KG1 (cell line): ENCODE measurements at regions not wholly inside any gene's neighbourhood (a gene's known extent, or its start where the extent isn't known, plus 50 kb on each side); places are given as distances from the start of the nearest gene placed in this dataset.

Experiments
- DNase-seq: peaks from one replicate; lab custom pipeline; 2025; lab: John Stamatoyannopoulos, UW

DNA sequence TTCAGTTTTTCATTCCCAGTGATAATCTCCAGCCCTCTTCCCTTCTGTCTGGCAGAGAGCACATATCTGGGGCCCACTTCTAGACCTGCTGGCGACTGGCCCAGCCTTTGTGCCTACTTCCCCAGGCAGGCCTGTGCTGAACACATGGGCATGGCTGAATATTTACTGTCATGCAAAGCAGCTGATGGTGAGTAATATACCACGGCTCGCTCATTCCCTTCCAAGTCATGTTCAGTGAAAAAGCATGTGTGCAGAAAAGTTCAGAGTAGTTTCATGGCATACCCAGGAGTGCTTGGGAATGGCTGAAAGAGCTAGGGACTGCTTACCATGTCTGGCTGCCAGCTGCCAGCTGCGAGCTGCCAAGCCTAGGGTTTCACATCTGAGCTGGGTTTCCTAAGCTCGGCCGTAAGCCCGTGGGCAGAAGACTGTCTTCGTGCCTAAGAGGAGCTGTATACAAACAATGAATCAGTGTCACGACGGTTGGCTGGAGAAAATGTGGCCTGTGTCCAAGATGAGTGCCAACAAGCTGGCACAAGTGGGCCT lies 179.9 kb upstream of the PELI2 start:
- DNase-seq: no peak

- DNase-seq: no peak
Measured at GRCh38 chr14:55942076-55942654, 176.0 kb upstream of the PELI2 start.

DNA sequence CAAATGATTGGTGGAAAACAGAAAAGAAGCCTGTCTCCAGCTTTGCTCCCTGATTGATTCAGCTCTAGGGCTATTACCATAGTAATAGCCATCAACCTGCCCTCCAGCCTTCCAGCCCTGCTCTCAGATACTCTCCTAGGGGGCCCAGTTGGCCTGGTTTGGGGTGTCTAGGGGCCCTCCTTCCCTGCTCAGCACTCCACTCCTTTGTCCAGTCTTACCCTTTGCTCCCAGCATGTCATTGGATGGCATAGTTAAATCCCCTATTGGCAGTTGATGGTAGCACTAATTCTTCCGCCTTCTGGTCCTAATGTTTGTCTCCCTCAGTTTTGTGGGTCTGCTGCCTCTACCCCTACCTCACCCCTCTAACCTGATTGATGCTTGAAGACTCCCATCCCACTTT lies 175.4 kb upstream of the PELI2 start:
- DNase-seq: no peak

DNA sequence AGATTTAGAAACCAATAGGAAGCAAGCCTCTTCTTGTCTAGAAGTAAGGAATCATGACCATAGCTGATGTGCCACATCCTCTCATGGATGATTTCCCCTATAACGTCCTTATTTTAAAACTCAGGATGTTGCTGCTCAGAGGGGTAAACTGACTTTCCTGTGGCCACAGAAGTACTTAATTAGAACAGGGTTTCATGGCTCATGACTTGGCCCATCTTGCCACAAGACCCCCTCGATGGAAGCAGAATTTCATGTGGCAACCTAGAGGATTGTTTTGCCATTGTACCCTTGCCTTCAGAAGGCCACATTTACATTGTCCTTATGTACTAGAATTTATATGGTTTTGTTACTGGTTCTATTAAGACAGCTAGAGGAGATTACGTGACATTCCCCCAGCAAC lies 173.5 kb upstream of the PELI2 start:
- DNase-seq: no peak

GRCh38 chr14:55946231-55946630 lies 172.0 kb upstream of the PELI2 start:
- no peak for DNase-seq

DNA sequence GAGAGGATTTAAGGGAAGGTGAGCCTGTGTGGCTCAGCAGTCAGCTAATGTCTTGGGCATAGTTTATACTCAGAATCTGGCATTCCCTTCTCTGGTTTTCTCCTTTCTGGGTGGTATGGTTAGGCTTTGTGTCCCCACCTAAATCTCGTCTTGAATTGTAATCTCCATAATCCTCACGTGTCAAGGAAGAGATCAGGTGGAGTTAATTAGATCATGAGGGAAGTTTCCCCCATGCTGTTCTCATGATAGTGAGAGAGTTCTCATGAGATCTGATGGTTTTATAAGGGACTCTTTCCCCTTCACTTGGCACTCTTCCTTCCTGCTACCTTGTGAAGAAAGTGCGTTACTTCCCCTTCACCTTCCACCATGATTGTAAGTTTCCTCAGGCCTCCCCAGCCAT lies 169.8 kb upstream of the PELI2 start:
- DNase-seq: no peak

GRCh38 chr14:55949708-55950107 lies 168.5 kb upstream of the PELI2 start:
- no peak for DNase-seq

DNA sequence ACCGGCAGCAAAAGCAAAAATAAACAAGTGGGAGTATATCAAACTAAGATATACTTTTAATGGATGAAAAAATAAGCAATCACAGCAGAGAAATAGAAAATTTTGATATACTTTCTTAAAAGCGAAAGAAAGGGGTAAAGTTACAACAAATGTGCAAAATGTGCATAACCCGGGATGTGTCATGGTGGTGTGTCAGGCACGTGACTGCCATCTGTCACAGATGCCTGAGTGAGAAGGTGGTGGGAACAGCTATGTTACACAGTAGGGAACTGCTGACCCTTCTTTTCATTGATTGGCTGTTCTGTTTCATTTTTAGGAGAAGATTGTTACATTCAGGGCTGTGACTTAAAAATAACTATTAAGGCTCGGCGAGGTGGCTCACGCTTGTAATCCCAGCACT lies 168.1 kb upstream of the PELI2 start:
- no peak for DNase-seq

DNA sequence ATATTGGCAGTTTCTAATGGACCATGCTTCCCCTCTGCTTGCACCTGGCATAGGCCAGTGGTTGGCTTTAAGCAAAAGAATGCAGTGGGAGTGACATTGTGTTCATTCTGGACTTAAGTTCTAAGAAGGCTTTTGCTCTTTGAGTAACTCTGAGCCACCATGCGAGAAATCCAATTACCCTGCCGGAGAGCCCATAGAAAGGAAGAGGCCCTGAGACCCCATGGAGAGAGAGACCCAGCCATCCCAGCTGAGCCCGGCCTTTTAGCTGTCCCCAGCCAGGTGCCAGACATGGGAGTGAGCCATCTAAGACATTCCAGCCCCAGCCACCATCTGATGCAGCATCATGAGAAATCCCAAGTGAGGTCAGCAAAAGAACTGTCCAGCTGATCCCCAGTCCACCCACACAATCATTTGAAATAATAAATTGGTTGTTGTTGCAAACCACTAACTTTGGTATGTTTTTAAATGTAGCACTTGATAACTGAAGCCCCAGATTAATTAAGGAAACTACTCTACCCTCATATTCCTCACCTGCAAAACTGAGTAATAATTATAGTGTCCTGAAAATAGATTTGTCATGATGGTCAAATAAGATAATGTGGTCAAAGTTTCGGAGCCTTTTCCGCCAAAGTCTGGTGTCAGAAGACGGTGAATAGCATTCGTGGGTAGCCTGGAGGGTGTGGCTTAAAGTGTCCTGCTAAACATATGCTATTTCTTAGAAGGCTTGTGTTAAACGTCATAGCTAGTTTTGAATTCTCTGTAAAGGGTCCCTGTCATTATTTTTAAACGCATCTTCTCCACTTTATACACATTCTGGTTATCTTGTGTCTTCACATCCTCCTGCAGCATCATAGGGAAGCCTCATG lies 166.6 kb upstream of the PELI2 start:
- no peak for DNase-seq

DNA sequence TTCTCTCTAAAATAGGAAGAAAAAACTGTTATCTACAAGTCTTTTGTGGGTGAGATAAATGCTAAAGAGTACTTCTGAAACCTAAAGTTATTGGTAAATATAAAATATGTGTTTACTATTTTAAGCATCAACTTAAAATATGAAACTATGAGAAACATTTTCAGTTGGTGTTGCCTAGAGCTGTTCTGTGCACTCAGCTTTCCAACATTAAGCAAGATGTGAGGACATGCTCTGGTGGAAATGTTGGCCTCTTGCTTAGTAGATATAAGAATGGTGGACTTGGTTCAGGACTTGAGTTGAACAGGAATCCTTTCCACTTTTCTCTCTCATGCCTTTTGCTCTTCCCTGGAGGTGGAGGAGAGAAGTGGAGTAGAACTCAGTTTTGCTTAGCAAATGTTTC lies 164.1 kb upstream of the PELI2 start:
- no peak for DNase-seq

DNA sequence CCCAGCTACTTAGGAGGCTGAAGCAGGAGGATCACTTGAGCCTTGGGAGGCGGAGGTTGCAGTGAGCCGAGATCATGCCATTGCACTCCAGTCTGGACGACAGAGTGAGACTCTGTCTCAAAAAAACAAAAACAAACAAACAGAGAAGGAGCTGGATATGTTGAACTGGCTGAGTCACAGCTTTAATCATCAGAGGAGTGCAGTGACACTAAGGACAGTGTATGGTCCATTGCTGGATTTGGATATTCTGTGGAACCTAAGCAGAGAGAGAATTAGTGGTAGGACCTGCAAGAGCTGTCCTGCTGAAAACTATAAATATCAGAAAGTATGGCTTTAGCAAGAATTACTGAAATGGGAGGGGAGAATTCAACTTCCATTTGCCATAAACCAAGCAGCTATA lies 163.0 kb upstream of the PELI2 start:
- no peak for DNase-seq

GRCh38 chr14:55957950-55958349 lies 160.3 kb upstream of the PELI2 start:
- DNase-seq: no peak

GRCh38 chr14:55963295-55963694 lies 154.9 kb upstream of the PELI2 start:
- no peak for DNase-seq

DNA sequence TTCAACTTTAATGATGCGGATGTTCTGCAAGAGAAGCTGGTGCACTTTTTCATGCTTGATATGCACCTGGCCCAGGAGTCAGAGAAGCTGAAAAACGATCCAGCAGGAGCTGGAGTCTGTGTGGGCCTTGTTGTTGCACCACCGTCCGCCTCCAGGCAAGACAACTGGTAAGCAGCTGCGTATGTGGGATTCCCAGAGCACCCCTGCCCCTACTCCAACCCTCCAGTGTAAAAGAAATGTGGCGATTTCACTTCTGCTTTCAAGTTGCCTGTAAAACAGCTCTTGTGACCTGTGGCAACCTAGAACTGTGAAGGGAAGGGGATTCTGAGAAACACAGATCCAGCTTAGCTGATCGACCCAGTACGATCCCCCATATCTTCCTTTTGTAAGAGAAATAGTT lies 154.1 kb upstream of the PELI2 start:
- no peak for DNase-seq

DNA sequence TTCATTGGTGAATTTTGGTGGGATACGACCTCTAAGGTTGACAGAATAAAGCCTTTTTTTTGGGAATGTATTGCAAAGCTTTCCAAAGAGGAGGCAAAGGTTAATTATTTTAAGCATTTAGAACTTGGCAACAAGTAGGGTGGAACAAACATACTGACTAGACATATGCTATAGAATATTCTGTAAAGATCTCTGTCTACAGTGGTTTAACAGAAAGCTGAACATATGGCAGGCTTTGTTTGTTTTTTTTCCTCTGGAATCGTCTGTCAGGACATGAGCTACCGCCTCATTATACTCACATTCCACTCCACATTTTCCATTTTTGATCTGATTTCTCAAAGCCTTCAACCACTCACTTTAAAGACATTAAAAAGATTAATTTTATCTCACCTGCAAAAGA lies 153.4 kb upstream of the PELI2 start:
- DNase-seq: no peak

DNA sequence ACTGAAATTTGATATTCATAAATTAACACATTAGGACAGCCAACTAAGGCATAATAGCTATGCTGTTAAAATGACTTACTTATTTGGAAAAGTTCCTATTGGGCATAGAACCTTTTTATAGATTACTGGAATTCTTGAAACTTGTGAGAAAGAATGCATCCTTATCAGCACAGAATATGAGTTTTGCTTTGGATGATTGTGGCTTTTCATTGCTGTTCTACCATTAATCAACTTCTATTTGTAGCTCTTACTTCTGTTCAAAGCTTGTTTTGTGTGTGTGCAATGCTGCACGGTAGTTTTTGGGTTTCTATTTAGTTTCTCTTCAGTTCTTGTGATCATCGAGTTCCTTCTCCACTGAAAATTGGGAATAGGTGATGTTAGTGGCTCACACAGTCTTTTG lies 152.4 kb upstream of the PELI2 start:
- no peak for DNase-seq

DNA sequence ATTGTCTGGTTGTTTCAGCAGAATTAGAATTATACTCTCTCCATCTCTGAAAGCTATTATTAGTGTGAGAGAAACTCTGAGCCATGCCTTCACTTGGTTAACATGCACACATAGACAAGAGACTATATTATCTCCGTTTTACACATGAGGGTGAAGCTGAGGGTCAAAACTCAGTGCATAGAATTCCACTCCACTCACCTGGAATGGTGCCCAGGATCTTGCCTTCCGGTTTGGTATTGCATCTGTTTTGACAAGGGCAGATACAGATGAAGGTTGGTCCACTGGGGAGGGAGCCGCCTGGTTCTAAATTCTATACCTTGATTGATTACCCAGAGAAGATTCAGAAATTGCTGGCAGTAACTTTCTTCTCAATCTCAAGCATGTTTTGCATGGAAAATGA lies 149.5 kb upstream of the PELI2 start:
- DNase-seq: no peak

- no peak for DNase-seq
Measured at GRCh38 chr14:55973285-55973800, 144.9 kb upstream of the PELI2 start.

DNA sequence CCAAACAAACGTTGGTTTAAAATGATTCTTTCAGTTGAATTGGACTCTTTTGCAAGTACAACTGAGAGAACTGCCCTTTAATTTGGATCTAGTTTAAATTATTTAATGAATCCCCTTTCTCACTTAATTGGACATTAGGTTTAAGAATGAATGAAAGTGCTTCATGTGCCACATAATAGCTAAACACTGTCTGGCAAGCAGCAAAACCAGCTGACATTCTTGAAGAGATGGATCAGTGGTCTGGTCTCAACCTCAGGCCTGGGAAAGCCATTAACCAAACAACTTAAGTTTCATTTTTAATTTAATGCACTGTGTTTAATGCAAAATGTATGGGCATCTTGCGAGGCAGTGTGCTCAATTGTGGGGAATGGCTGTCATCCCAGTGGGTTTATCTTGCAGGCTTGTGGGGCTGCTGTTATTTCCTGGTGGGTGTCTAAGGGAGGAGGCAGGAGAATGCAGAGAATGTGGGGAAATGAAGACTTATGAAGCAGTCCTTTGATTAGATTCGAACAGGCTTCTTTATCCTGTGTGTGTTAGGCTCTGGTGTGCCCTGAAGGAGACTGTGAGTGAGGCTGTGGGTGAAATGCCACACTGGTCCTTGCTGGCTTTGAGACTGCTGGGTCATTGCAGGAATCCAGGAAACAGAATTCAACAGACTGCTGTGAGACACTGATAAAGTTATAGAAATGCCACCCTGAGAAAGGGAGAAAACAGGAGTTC lies 144.1 kb upstream of the PELI2 start:
- DNase-seq: no peak

- no peak for DNase-seq
Measured at GRCh38 chr14:55975281-55975910, 142.8 kb upstream of the PELI2 start.

- no peak for DNase-seq
Measured at GRCh38 chr14:55976219-55976618, 142.0 kb upstream of the PELI2 start.

GRCh38 chr14:55976655-55977054 lies 141.6 kb upstream of the PELI2 start:
- DNase-seq: no peak
